GOT3 (cell line): ENCODE measurements at regions not wholly inside any gene's neighbourhood (a gene's known extent, or its start where the extent isn't known, plus 50 kb on each side); places are given as distances from the start of the nearest gene placed in this dataset.

Experiments used
- DNase-seq: peaks from one replicate; lab custom pipeline; 2025; ENCODE audit warnings: mixed read lengths; lab: John Stamatoyannopoulos, UW

DNA sequence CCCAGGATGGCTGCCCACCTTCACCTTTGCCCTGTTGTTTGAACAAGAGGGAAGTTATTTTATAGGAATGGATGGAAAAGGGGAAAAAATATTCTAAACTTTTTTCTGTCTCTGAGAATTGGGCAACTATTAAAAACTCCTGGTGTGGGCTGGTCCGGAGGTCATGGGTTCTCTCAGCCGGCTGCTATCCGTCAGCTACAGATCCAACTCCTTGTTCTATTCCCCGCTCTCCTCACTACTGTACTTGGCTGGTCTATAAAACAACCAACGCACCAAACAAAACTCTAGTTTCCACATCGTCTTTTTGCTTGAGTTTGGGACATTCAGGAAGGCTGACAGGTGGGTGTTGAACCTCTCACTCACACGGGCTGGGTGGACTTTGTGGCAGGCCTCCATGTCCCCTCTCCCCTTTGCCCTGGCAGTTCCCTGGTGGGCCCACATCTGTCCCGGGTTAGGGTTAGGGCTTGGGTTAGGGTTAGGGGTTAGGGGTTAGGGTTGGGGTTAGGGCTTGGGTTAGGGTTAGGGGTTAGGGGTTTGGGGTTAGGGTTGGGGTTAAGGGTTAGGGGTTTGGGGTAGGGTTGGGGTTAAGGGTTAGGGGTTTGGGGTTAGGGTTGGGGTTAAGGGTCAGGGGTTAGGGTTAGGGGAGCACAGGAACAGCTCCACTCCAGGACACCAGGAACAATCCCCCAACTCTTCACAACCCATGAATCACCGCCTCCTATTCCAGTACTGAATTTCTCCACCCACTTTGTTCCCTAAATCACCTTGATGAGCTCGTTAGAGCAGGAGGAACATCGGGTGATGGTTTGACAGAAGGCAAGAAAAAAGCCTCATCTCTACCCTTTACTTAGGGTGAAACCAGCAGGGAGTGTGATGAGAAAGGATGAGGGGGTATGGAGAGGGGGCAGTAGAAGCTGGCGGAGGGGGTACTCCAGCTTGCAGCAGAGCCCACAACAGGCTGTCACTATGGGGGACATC lies 302.1 kb upstream of the IRX4 start:
- no peak for DNase-seq

- DNase-seq = no peak
These were observed 301.3 kb upstream of the IRX4 start for GRCh38 chr5:2184026-2184366.

DNA sequence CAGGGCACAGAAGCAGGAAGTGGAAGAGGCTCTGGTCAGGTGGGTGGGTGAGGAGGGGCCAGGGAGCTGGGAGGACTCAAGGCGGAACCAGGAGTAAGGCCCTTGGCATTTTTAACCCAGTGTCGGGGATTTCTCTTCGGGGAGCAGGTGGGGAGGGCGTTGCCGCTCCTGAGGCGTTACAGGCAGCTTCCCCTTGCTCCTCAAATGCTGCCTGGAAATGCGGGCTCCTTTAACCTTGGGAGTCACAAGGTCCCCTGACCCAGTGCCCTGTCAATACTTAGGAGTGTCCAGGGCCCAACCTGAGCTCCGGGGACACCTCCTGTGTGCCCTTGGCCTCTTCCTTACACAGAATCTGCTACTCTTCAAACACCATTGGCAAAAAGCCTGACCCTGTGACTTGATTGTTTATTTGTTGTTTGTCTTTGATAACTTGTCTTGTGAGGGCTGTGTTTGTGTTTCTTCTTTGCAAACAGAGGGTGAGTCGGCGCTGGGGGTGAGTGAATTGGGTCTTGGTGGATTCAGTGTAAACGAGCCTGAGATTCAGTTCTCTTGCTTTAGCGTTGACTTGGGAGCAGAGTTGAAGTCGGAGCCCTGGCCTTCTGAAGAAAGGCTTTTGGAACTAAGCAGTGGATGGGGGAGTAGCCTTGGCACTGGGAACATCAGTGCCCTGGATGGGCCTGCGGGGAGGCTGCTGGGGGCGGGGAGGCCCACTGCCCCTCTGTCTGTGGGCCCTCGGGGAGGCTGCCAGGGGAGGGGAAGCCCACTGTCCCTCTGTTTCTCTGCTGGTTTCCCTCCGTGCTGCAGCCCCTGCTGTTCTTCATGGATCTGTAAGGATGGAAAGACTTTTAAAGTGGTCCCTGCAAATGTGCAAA lies 300.7 kb upstream of the IRX4 start:
- DNase-seq = no peak

- no peak for DNase-seq
These were observed 299.3 kb upstream of the IRX4 start for GRCh38 chr5:2182020-2182419.

DNA sequence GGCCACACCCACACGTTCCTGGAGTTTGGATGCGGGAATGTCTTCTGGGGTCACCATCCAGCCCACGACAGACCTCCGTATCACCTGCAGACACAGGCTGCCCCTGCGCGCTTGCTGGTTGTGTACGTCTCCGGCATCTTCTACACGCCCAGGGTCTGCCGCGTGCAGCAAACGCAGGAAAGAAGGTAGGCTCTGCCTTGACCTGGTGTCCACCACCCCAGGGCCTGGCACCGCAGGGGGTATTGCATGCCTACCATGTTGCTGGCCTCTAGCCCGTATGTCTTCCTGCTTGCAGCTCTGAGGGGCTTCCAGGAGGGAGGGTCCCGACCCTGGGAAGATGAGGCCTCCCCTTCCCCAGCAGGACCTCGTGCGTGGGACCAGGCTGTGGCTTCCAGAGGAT lies 298.8 kb upstream of the IRX4 start:
- DNase-seq = no peak

GRCh38 chr5:2181149-2181548 lies 298.4 kb upstream of the IRX4 start:
- no peak for DNase-seq

- no peak for DNase-seq
These were observed 297.7 kb upstream of the IRX4 start for GRCh38 chr5:2180456-2180855.

- no peak for DNase-seq
These were observed 297.1 kb upstream of the IRX4 start for GRCh38 chr5:2179861-2180260.

GRCh38 chr5:2178528-2178927 lies 295.8 kb upstream of the IRX4 start:
- DNase-seq = no peak

- DNase-seq = no peak
These were observed 295.3 kb upstream of the IRX4 start for GRCh38 chr5:2178071-2178477.

- no peak for DNase-seq
These were observed 294.5 kb upstream of the IRX4 start for GRCh38 chr5:2177244-2177643.

GRCh38 chr5:2176581-2176980 lies 293.9 kb upstream of the IRX4 start:
- DNase-seq = no peak

GRCh38 chr5:2175842-2176404 lies 293.2 kb upstream of the IRX4 start:
- no peak for DNase-seq

GRCh38 chr5:2175041-2175440 lies 292.3 kb upstream of the IRX4 start:
- DNase-seq = no peak

GRCh38 chr5:2174538-2174937 lies 291.8 kb upstream of the IRX4 start:
- no peak for DNase-seq

GRCh38 chr5:2173151-2173834 lies 290.6 kb upstream of the IRX4 start:
- DNase-seq = no peak

DNA sequence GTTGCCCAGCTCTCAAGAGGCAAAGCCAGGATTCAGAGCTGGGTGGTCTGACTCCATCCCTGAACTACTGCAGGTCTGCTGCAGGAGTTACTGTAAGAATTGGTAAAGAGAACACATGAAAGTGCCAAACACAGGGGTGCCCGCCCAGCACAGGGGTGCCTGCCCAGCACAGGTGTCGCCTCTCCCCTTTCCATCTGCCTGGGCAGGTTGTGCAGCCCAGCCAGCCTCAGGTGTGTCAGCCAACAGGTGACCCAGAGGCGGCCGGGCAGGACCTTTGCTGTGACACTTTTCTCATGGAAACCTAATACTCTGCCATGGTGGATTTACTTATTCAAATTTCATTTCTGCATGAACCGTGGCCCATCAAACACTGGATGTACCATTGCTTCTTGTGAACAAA lies 289.7 kb upstream of the IRX4 start:
- DNase-seq = no peak

- DNase-seq = no peak
These were observed 288.0 kb upstream of the IRX4 start for GRCh38 chr5:2170761-2171160.

DNA sequence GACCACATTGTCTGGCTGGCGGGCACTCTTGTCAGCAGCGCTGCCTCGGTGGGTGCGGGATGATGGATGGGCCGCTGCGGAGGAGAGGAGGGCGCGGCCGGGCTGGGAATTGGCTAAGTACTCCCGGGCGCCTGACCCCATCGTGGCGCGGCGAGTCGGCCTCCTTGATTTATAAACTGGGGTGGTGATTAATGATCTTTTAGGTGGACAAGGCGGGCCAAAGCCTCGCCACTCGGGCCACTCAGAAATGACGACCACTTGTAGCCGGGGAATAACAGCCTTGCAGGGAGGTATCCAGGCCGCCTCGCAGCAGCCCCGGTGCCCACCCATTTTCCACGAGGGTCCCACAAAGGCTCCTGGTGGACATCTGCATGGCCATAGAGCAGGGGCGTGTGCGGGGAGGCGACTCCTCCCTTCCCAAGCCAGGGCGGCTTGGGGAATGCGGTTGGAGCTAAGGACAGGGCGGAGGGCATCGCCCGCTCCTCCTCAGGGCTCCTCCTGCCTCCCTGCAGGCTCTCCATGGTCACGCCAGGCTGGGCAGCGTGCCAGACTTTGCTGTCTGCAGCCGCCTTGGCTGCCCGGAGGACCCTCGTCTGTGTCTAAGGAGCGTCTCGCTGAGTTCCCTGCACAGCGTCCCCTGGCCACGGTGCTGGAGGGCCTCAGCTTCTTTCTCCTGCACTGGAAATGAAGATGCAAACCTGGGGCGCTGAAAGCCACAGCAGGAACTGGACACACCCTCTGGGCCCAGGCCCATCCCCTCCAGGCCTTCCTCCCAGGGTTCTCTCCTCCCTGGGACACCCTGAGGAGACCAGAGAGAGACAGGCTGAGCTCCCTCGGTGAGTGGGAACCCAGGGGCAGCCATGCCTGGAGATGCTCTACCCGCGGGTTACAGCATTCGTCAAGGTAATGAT lies 287.4 kb upstream of the IRX4 start:
- no peak for DNase-seq

DNA sequence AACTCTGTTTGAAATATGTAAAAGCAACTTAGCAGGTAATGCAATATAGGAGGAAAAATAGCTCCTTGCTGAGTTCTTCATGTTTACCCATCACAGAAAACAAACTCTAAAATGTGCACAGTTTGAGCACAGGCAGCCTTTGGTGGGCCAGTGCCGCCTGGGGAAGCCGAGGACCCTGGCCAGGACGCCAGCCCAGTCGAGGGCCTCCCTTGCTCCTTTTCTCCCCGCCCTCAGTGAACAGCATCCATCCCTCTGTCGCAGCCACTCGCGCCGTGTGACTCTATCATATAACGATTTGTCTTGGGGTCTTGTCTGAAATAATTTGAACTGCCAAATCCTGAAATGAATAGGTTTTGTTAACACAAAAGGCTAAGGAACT lies 286.7 kb upstream of the IRX4 start:
- no peak for DNase-seq
